ENCODE measurements at regions not wholly inside any gene's neighbourhood (a gene's known extent, or its start where the extent isn't known, plus 50 kb on each side); places are given as distances from the start of the nearest gene placed in this dataset.
"Not testable (repeated sequence)": the region's sequence is repeated elsewhere in the genome, so short reads cannot be mapped to it uniquely, and the experiment has no call there.

DNA sequence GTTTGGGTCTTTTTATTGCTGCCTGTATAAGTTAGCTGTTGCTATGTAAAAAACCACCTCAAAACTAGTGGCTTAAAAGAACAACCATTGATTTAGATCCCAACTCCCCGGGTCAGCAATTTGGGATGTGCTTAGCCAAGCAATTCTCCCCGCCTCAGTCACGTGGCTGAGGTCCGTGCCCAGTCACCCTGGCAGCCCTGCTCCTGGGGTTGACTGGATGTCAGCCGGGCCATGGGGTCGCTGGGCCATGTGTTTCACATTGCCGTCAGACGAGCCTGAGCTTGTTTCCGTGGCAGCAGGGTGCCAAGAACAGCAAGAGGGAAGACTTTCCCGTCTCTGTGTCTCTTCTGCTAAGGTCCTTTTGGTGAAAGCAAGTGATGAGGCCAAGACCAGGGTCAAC lies 345.7 kb upstream of the FAT1 start:
- ATAC-seq: no peak
- DNase-seq (ENCODE audit: missing footprints): no peak
- intact Hi-C loops (cut with DNase I): no loop called here

DNA sequence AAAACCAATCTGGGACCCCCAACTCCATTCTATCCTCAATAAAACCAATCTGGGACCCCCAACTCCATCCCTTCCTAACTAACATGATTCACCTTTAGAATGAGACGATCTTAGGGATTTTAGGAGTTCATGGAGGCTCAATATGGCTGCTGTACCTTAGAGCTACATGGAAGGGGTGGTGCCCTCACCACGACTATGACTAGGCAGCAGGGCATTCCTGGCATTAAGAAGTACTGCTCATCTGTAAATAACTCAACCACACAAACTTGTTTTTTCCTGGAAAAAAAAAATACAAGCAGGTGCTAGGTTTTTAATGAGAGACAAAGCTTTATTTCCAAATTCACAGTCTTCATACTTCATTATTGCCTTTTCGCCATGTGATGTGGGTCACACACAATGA lies 346.5 kb upstream of the FAT1 start:
- intact Hi-C loops (cut with DNase I): no loop called here
- no peak for DNase-seq (ENCODE audit: missing footprints)

DNA sequence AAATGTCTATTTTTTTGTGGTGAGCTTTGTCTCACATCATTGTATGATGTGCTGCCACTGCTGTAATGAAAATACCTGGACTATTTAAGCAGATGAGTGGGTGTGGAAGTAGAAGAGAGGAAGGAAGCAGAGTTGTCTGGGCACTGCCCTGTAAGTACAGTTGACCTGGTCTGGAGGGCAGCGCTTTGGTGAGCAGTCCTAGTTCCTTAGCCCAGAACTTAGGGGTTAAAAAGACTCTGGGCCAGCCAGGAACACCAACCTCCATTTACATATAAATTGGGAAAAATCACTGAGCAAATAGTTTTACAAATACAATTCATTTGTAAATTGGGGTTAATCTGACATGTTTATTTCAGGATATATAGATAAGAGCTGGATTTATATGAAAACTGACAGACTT lies 347.1 kb upstream of the FAT1 start:
- DNase-seq (ENCODE audit: missing footprints) (no peak), ATAC-seq (no peak)
- intact Hi-C loops (cut with DNase I): no loop called here

More for the DNA sequence above, 346.5 kb upstream of the FAT1 start:
- no peak for ATAC-seq

DNA sequence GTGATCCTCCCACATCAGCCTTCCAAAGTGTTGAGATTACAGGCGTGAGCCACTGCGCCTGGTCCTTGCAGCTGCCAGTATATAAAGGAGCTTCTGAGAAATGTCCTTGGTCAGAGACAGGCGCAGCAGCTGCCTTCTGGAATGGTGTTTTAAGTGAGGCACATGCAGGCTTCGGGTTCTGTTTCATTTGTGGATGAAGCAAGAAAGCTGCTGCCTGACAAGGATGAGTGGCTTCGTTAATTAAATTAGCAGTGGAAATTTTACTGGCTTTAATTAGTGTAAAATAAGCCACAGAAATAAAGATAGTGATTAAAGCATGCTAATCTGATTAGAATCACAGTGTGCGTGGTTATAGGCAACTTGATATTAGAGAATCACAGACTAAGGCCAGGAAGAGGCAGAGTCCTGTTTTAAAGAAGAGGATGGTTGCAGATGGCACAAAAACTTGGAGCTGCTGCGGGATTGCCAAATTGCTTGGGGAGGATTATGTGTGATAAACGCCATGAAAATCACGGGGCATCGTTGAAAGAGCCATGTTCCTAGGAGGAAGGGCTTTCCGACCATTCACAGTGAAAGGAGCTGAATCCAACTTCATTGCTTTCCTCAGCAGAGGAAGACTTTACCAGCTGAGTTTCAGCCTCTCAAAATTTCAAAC lies 348.4 kb upstream of the FAT1 start:
- ATAC-seq (no peak), DNase-seq (ENCODE audit: missing footprints) (no peak)
- intact Hi-C loops (cut with DNase I): no loop called here

DNA sequence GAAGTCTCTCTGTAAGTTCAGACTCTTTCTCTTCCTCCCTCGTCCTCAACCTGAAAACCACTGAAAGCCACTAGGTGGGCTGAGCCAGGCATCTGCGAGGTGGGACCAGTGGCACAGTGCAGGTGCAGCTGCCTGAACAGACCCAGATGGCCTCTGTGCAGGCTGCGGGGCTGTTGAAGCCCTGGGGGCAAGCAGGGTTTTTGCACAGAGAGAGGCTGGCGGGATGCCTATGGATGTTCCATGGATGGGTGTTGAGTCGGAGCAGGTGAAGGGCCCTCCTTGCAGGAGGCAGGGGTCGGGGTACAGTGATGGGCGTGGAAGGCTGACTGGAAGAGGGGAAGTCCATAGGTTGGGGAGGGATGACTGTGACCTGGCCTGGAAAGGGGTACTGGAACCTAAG lies 350.2 kb upstream of the FAT1 start:
- ATAC-seq (no peak), DNase-seq (ENCODE audit: missing footprints) (no peak)
- intact Hi-C loops (cut with DNase I): no loop called here

DNA sequence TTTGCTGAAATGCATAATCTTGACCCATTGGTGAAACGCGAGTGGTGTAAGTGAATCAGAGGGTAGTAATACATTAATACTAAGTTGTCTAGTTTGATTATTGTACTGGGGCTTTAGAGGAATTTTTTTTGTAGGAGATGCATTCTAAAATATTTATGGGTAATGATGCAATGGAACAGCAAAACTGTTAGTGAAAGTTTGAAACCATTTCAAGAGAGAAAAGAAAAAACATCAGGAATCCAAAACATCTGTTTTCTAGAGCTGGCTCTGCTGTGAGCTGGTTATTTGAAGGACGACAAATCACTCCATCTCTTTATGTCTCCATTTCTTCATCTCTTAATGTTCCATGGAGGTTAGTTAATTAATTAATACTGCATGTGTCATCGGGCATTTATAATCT lies 351.9 kb upstream of the FAT1 start:
- no peak for DNase-seq (ENCODE audit: missing footprints)
- intact Hi-C loops (cut with DNase I): no loop called here

DNA sequence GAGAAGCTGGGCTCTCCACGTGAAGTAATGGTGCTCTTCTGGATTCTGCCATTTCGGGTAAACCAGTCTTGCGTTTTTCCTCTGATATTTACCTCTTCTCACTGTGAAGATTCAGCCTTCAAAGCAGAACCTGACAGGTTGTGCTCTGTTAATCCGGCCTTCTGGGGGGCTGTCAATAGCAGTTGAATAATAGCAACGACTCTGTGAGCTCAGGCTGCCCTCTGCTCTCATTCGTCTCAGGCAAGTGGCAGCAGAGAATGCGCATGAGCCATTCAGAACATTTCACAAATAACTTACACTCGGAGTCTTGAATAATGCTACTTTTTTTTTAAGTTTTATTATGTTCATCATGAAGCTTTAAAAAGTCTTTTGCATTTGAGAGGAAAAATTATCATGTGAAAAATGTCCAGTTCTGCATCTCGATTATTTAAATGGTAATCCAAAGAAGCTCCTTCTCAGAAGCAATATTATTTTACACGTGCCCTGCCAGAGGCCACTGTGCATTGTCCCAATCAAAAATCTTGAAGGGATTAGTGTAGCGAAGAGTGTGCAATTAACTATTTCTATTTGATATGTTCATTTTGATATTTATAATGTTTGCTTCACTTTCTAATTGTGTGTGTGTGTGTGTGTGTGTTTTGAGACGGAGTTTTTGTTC lies 354.2 kb upstream of the FAT1 start:
- DNase-seq (ENCODE audit: missing footprints) (no peak), ATAC-seq (no peak)
- intact Hi-C loops (cut with DNase I): no loop called here

More for the DNA sequence above, 351.9 kb upstream of the FAT1 start:
- no peak for ATAC-seq

DNA sequence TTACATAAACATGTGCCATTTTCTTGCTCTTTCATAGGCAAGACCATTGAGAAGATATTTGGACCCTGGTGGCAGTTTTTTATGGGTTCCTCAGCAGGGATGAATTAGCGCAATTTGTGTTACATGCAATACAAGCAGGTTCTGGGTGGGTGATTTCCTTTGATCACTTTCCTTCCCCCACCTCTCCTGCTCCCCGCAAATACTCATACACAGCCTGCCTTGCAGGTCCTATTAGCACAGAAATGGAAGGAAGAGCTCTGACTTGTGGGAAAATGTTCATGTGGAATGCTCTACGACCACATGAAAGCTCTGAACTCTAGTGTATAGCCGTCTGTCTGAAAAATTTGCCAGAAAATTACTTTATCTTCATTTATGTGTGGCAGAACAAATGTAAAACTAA lies 361.0 kb upstream of the FAT1 start:
- ATAC-seq (no peak), DNase-seq (ENCODE audit: missing footprints) (no peak)
- intact Hi-C loops (cut with DNase I): no loop called here

DNA sequence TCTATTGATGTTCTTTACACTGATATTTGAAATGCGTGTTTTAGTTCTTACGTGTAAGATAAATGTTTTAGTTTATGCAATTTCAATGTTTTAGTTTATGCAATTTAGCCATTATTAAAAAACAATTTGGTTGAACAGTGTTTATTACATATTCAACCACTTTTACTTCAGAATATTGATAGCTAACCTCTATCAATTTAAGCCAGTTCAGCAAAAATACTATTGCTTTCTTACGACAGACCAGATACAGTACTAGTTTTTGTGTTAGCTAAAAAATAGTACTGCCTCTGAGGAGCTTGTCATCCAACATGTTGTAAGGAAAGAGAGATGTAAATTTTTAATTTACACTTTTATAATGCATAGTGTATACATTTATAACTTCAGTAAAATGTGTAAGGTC lies 361.7 kb upstream of the FAT1 start:
- no peak for DNase-seq (ENCODE audit: missing footprints)
- no peak for ATAC-seq
- intact Hi-C loops (cut with DNase I): no loop called here

DNA sequence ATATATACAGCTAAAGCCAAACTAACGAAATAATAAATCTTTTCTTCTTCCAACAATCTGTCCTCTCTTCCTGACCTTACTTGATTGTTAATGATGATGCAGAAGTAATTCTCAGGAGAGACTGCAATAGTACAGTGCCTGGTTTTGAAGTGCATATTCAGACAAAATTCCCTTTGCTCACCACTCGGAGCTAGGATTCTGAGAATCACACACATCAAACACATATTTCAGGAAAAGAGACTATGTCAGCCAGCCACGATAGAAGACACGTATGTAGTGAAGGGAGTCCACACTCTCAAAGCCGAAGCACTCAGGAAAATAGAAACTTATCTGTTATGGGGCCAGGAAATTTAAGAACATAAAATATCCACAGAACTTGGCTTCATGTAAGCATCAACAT lies 362.5 kb upstream of the FAT1 start:
- ATAC-seq: no peak
- intact Hi-C loops (cut with DNase I): no loop called here

DNA sequence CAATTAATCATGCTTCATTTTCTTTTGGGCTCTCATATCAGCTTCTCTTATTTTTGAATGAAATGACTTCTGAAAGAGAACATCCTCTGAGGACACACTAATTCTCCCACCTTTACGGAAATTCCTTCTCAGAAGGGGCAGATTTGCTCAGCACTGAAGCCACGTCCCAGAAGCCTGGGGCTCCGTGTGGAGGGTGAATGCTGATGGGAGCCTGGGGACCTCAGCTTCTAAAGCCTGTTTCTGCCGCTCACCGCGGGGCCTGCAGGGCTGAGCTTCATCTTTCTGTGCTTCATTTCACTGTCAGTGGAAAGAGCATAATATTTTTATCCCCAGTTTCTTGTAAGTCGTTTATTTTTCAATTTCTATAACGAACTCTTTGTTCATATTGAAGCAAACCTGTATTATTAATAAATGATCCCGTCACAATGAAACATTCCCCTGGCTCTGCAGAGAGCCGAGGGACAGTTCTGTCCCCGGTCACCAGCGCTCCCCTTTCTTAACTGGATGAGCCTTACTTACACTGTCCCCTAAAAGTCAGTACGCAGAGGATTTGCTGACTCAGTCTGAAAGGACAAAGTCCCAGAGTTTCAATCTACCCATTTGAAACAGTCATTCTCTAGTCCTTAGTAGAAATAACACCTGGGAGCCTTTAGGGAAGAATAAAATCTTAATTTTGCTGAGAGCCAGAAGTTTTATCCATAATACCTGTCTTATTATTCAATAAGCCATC lies 364.6 kb upstream of the FAT1 start:
- no peak for DNase-seq (ENCODE audit: missing footprints)
- ATAC-seq: no peak
- intact Hi-C loops (cut with DNase I): no loop called here

More for the DNA sequence above, 362.5 kb upstream of the FAT1 start:
- no peak for DNase-seq (ENCODE audit: missing footprints)

DNA sequence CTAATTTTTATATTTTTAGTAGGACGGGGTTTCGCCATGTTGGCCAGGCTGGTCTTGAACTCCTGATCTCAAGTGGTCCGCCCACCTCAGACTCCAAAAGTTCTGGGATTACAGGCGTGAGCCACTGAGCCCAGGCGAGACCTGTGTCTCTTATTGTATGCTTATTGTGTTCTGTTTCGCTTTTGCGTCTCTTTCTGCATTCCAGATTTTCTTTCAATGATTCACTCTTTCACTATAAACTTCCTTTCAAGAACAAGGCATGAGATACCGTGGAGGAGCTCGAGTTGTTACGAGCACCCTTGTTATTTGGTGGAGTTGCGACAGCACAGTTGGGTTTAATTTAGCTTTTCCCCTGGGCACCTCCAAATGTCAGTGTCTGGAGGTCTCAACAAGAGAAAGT lies 366.7 kb upstream of the FAT1 start:
- DNase-seq (ENCODE audit: missing footprints): no peak

DNA sequence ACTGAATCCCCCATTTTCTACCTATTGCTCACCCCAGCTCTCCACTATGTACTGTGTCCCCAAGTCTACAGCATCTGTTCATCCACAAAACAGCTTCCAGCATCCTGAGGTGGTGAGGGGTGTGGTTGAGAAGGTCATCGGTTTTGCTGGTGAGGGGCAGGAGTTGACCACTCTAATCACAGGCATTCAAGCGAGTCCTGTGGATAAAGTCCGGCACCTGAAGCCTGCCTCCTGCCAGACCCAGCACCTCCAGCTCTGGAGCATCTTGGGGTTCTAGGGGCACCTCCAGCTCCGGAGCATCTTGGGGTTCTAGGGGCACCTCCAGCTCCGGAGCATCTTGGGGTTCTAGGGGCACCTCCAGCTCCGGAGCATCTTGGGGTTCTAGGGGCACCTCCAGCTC lies 367.2 kb upstream of the FAT1 start:
- DNase-seq (ENCODE audit: missing footprints); intact Hi-C loops (cut with DNase I); ATAC-seq: not testable (repeated sequence)

More for the DNA sequence above, 366.7 kb upstream of the FAT1 start:
- ATAC-seq: no peak
- intact Hi-C loops (cut with DNase I): no loop called here

DNA sequence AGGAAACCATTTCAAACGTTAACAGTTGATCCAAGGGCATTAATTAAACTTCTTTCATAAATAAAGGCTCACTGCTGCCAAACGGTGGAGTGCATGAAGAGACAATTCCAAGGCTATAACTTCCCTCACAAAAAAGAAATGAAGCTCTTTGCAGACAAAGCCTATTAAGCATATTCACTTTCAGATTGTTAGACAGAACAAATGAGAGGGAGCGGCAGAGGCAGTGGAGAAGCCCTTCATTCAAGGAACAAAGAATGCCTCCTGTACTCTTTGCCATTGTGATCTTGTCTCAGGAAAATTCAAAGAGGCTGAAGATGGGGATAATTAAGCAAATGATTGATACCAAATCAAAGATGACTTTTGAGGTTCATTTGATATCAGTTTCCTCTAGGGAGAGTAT lies 370.5 kb upstream of the FAT1 start:
- intact Hi-C loops (cut with DNase I): no loop called here
- ATAC-seq: no peak

DNA sequence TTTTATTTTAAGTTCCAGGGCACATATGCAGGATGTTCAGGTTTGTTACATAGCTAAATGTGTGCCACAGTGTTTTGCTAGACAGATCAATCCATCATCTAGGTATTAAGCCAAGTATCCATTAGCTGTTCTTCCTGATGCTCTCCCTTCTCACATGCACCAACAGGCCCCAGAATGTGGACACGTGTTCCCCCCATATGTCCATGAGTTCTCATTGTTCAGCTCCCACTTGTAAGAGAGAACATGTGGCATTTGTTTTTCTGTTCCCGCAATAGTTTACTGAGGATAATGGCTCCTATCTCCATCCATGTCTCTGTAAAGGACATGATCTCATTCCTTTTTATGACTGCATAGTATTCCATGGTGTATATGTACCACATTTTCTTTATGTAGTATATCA lies 374.8 kb upstream of the FAT1 start:
- intact Hi-C loops (cut with DNase I): no loop called here
- DNase-seq (ENCODE audit: missing footprints) (no peak), ATAC-seq (no peak)

More for the DNA sequence above, 370.5 kb upstream of the FAT1 start:
- DNase-seq (ENCODE audit: missing footprints): no peak

DNA sequence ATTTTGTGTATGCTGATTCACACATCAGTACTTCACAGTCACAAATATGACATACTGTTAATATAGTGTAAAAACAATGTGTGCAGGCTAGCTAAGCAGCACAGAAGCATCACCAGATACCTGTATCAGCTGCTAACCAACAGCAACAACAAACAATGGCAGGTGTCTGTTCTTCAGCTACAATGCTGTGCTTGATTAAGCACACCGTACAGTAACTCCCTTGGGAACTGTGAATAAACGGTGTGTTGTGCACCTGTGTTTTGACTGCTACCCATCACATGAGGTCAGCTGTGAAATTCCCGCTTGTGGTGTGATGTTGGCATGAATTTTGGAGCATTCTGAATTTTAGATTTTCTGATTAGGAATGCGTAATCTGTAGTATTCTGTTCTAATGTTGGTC lies 379.7 kb upstream of the FAT1 start:
- no peak for ATAC-seq
- no peak for DNase-seq (ENCODE audit: missing footprints)
- intact Hi-C loops (cut with DNase I): no loop called here

DNA sequence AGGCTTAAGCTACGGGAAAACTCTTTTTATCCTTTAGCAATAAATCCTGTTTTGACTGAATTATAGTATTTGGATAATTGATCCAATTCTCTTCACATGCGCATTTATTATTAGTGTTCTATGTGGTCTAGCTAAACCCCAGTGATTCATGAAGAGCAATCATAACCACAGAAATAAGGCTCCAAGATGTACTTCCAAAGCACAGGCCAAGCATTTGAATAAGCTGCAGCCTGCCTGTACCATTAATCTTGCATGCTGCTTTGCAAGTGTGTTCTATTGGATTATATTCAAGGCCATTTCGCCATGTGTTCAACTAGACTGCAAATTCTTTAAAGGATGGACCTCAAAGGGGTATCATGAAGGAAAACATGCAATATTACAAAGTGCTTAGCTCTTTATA lies 385.2 kb upstream of the FAT1 start:
- no peak for DNase-seq (ENCODE audit: missing footprints)
- intact Hi-C loops (cut with DNase I): no loop called here
- no peak for ATAC-seq

DNA sequence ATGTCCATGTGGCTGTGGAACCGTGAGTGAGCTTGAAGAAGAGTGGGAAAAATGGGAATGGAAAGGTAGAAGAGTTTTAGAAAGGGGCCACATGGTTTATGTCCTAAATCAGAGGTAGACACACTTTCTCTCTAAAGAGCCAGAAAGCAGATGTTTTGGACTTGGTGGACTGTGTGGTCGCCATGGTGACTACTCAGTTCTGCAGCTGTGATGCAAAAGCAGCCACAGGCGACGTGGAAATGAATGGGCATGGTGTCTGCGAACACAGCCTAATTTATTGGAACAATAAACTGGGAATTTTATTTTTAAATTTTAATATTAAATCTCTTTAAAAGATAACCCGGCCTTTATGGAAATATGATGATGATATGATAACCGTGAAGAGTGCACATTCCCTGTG lies 386.0 kb upstream of the FAT1 start:
- intact Hi-C loops (cut with DNase I): no loop called here
- DNase-seq (ENCODE audit: missing footprints): no peak
- no peak for ATAC-seq

DNA sequence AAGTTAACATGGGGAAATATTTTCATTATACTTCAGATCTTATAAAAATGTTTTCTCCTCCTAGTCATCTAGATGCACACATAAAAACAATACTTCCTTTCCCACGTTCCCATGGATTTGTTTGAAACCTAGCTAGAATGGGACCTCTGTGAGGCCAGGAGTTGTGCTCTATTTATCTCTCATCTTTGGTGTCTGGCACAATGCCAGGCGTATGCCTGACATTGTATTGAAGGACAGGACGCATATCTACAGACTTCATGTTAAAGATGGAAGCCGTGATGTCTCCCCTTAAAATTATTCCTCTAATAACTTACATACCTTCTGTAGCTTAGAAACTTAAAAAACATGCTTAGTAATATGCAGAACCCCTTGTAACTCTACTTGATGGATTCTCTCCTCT lies 394.5 kb upstream of the FAT1 start:
- no peak for ATAC-seq

DNA sequence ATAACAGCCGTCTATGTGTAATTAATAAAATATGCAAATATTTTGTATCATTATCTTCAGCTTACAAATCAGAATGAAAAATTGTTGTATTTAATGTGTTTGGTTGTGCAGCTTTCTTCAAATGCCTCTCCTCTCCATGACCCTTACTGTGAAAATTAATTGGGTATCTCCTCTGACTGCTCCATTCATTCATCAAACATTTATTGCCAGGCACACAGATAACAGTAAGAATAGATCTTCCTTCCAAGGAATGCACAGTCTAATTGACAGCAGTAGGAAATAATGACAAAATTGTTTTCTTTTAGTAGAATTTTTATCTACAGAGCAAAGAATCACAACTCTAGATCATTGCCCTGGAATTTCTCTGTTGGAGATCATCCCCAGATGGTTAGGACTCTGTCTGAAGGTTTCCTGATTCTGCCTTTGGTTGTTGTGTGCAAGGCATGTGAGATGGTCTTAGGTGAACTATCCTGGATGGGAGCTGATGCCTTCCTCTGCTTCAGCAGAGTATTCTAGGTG lies 395.0 kb upstream of the FAT1 start:
- intact Hi-C loops (cut with DNase I): no loop called here
- no peak for ATAC-seq
- DNase-seq (ENCODE audit: missing footprints): no peak

More for the DNA sequence above, 394.5 kb upstream of the FAT1 start:
- intact Hi-C loops (cut with DNase I): no loop called here
- no peak for DNase-seq (ENCODE audit: missing footprints)

Measured in Right ventricle myocardium inferior (tissue), 1 donor.